Liver (tissue), 8 donors: ENCODE measurements at regions not wholly inside any gene's neighbourhood (a gene's known extent, or its start where the extent isn't known, plus 50 kb on each side); places are given as distances from the start of the nearest gene placed in this dataset.

Experiments used
- DNase-seq: peaks from one replicate; pipeline ENCODE4 v3.0.0-alpha.2; 2017; ENCODE audit warnings: low spot score
- H3K27ac ChIP-seq, 2 donors: one replicate each; pipeline ENCODE4 v1.7.0; 2013; ENCODE audit warnings: inconsistent platforms in 2 of 2, low read length in 2 of 2, control low read depth in 1 of 2, low read depth in 1 of 2, mild to moderate bottlenecking in 1 of 2
- H3K27me3 ChIP-seq, 4 donors: one replicate each; pipeline versions ENCODE4 v1.6.1 to v1.7.0; 2013; ENCODE audit warnings: low read length in 3 of 4, inconsistent platforms in 1 of 4, mild to moderate bottlenecking in 1 of 4, moderate library complexity in 1 of 4; ENCODE audit not compliant: control insufficient read depth in 4 of 4, insufficient read depth in 4 of 4
- H3K36me3 ChIP-seq, 4 donors: one replicate each; pipeline versions ENCODE4 v1.6.1 to v1.7.0; 2013; ENCODE audit warnings: low read length in 3 of 4, mild to moderate bottlenecking in 3 of 4, low read depth in 1 of 4, moderate library complexity in 1 of 4; ENCODE audit not compliant: control insufficient read depth in 4 of 4, insufficient read depth in 3 of 4
- H3K4me1 ChIP-seq, 4 donors: one replicate each; pipeline versions ENCODE4 v1.6.1 to v1.7.0; 2013; ENCODE audit warnings: low read length in 3 of 4, mild to moderate bottlenecking in 3 of 4, moderate library complexity in 1 of 4; ENCODE audit not compliant: control insufficient read depth in 4 of 4, insufficient read depth in 4 of 4
- H3K4me3 ChIP-seq, 3 donors: one replicate each; pipeline versions ENCODE4 v1.6.1 to v1.7.0; 2013; ENCODE audit warnings: low read length in 3 of 3, control low read depth in 1 of 3, low read depth in 1 of 3, mild to moderate bottlenecking in 1 of 3
- H3K9ac ChIP-seq, 2 donors: one replicate each; pipeline ENCODE4 v1.7.0; 2013; ENCODE audit warnings: low read length in 2 of 2, mild to moderate bottlenecking in 2 of 2, moderate library complexity in 2 of 2, control low read depth in 1 of 2, low read depth in 1 of 2
- H3K9me3 ChIP-seq, 4 donors: one replicate each; pipeline versions ENCODE4 v1.6.1 to v1.7.0; 2013; ENCODE audit warnings: low read length in 3 of 4; ENCODE audit not compliant: control insufficient read depth in 4 of 4
- EGR1 ChIP-seq, 2 donors: IDR thresholded peaks; 2 replicates each; pipeline ENCODE4 v1.6.1; 2016 to 2018; ENCODE audit warnings: antibody characterized with exemption in 2 of 2, low read depth in 2 of 2
- FOXA2 ChIP-seq: IDR thresholded peaks from 2 replicates; pipeline ENCODE4 v1.6.1; 2016; ENCODE audit warnings: antibody characterized with exemption
- GABPA ChIP-seq, 2 donors: IDR thresholded peaks in 1 of 2; conservative IDR thresholded peaks in 1 of 2; 2 replicates each; pipeline ENCODE4 v1.6.1; 2016; ENCODE audit warnings: antibody characterized with exemption in 2 of 2, mild to moderate bottlenecking in 1 of 2, moderate library complexity in 1 of 2
- HNF4A ChIP-seq, 2 donors: conservative IDR thresholded peaks; 2 replicates each; pipeline ENCODE4 v1.6.1; 2016; ENCODE audit warnings: antibody characterized with exemption in 2 of 2, mild to moderate bottlenecking in 2 of 2
- HNF4G ChIP-seq: IDR thresholded peaks from 2 replicates; pipeline ENCODE4 v1.6.1; 2016; ENCODE audit warnings: antibody characterized with exemption
- JUND ChIP-seq, 2 donors: IDR thresholded peaks; 2 replicates each; pipeline ENCODE4 v1.6.1; 2016; ENCODE audit warnings: antibody characterized with exemption in 2 of 2
- NR2F2 ChIP-seq: IDR thresholded peaks from 2 replicates; pipeline ENCODE4 v1.6.1; 2016; ENCODE audit warnings: antibody characterized with exemption
- RAD21 ChIP-seq, 2 donors: IDR thresholded peaks; 2 replicates each; pipeline ENCODE4 v1.6.1; 2016; ENCODE audit warnings: antibody characterized with exemption in 2 of 2, mild to moderate bottlenecking in 2 of 2
- SP1 ChIP-seq: IDR thresholded peaks from 2 replicates; pipeline ENCODE4 v1.6.1; 2018; ENCODE audit warnings: antibody characterized with exemption, mild to moderate bottlenecking
- TAF1 ChIP-seq: conservative IDR thresholded peaks from 2 replicates; pipeline ENCODE4 v1.6.1; 2016; ENCODE audit warnings: antibody characterized with exemption, mild to moderate bottlenecking
- YY1 ChIP-seq: IDR thresholded peaks from 2 replicates; pipeline ENCODE4 v1.6.1; 2016; ENCODE audit warnings: antibody characterized with exemption, mild to moderate bottlenecking
- WGBS: extraction: QIAGEN DNeasy Blood & Tissue Kit; methylation state at CpG from one replicate; pipeline ENCODE4 v1.1.7; 2013; 5-methylcytosine and 5-hydroxymethylcytosine counted together
- TF ChIP-seq, protein P1 (sequence below): IDR thresholded peaks from 2 replicates; pipeline ENCODE4 v1.6.1; 2016; ENCODE audit warnings: antibody characterized with exemption
- TF ChIP-seq, protein P2 (sequence below): IDR thresholded peaks from 2 replicates; pipeline ENCODE4 v1.6.1; 2016; ENCODE audit warnings: antibody characterized with exemption, mild to moderate bottlenecking
- TF ChIP-seq, protein P3 (sequence below): fragments of 150-350 bp; IDR thresholded peaks from 2 replicates; pipeline ENCODE4 v1.5.1; 2017; ENCODE audit warnings: improper control_type of control experiment, low read depth, low read length; ENCODE audit not compliant: missing input control
- TF ChIP-seq, protein P4 (sequence below): IDR thresholded peaks from 2 replicates; pipeline ENCODE4 v1.6.1; 2016; ENCODE audit warnings: antibody characterized with exemption
- donor health status: healthy.
- donor health status: healthy.
- donor health status: healthy.
- donor health status: healthy.
- donor health status: healthy.

DNA sequence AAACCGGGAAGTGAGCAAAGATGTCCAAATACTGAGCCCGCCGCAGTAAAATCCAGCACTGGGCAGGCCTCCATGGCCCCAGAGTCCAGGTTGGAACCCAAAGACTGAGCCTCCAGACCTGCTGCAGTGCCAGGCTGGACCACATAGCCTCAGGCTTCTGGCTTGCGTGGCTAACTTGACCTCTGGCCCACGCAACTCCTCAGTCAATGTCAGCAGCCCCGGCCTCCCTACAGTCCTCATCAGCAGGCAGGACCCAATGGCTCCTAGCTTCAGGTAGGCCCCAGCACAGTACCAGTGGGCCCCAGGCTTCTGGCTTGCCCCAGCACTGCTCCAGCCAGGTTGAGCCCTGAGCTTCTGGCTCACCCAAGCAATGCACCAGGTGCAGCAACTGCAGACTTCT lies 245.1 kb upstream of the AFDN start:
- H3K27ac ChIP-seq, result no peak overlapping the region
- TF ChIP-seq GABPA (IDR thresholded peaks at IDR 0.05 in 1 of 2, conservative IDR thresholded peaks at IDR 0.05 in 1 of 2), result no peak
- TF ChIP-seq, protein P1, sequence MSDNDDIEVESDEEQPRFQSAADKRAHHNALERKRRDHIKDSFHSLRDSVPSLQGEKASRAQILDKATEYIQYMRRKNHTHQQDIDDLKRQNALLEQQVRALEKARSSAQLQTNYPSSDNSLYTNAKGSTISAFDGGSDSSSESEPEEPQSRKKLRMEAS, result no peak
- no peak for TF ChIP-seq SP1
- TF ChIP-seq EGR1 (IDR thresholded peaks at IDR 0.05; ENCODE audit: low read depth in 2 of 2), result no peak
- TF ChIP-seq, protein P2, sequence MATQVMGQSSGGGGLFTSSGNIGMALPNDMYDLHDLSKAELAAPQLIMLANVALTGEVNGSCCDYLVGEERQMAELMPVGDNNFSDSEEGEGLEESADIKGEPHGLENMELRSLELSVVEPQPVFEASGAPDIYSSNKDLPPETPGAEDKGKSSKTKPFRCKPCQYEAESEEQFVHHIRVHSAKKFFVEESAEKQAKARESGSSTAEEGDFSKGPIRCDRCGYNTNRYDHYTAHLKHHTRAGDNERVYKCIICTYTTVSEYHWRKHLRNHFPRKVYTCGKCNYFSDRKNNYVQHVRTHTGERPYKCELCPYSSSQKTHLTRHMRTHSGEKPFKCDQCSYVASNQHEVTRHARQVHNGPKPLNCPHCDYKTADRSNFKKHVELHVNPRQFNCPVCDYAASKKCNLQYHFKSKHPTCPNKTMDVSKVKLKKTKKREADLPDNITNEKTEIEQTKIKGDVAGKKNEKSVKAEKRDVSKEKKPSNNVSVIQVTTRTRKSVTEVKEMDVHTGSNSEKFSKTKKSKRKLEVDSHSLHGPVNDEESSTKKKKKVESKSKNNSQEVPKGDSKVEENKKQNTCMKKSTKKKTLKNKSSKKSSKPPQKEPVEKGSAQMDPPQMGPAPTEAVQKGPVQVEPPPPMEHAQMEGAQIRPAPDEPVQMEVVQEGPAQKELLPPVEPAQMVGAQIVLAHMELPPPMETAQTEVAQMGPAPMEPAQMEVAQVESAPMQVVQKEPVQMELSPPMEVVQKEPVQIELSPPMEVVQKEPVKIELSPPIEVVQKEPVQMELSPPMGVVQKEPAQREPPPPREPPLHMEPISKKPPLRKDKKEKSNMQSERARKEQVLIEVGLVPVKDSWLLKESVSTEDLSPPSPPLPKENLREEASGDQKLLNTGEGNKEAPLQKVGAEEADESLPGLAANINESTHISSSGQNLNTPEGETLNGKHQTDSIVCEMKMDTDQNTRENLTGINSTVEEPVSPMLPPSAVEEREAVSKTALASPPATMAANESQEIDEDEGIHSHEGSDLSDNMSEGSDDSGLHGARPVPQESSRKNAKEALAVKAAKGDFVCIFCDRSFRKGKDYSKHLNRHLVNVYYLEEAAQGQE, result no peak
- TF ChIP-seq, protein P3, sequence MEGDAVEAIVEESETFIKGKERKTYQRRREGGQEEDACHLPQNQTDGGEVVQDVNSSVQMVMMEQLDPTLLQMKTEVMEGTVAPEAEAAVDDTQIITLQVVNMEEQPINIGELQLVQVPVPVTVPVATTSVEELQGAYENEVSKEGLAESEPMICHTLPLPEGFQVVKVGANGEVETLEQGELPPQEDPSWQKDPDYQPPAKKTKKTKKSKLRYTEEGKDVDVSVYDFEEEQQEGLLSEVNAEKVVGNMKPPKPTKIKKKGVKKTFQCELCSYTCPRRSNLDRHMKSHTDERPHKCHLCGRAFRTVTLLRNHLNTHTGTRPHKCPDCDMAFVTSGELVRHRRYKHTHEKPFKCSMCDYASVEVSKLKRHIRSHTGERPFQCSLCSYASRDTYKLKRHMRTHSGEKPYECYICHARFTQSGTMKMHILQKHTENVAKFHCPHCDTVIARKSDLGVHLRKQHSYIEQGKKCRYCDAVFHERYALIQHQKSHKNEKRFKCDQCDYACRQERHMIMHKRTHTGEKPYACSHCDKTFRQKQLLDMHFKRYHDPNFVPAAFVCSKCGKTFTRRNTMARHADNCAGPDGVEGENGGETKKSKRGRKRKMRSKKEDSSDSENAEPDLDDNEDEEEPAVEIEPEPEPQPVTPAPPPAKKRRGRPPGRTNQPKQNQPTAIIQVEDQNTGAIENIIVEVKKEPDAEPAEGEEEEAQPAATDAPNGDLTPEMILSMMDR, result no peak
- TF ChIP-seq, protein P4, sequence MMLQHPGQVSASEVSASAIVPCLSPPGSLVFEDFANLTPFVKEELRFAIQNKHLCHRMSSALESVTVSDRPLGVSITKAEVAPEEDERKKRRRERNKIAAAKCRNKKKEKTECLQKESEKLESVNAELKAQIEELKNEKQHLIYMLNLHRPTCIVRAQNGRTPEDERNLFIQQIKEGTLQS, result no peak
- no peak for TF ChIP-seq JUND (IDR thresholded peaks at IDR 0.05)
- TF ChIP-seq FOXA2, result no peak
- TF ChIP-seq NR2F2, result no peak
- no peak for TF ChIP-seq HNF4A (conservative IDR thresholded peaks at IDR 0.05)
- TF ChIP-seq YY1, result no peak
- TF ChIP-seq RAD21 (IDR thresholded peaks at IDR 0.05), result no peak
- H3K36me3 ChIP-seq, result no peaks in the 10 kb centered on the region
- no peak overlapping the region for H3K9ac ChIP-seq
- WGBS, result 95% methylated on average over 6 of the region's 6 CpGs
- H3K4me3 ChIP-seq, result no peak overlapping the region
- no peaks in the 10 kb centered on the region for H3K27me3 ChIP-seq
- no peaks in the 10 kb centered on the region for H3K4me1 ChIP-seq
- DNase-seq, result peak; percentile 12
- no peaks in the 10 kb centered on the region for H3K9me3 ChIP-seq

DNA sequence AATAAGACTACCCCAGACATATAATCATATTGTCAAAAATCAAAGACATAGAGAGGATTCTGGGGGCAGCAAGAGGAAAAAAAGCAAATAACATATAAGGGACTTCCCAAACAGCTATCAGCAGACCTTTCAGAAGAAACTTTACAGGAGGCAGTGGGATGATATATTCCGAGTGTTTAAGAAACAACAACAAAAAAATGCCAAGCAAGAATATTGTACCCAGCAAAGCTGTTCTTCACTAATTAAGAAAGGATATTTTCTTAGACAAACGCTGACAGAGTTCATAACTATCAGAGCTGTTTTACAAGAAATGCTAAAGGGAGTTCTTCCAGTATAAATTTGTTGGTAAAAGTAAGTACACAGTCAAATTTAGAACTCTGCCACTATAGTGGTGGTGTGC lies 243.3 kb upstream of the AFDN start:
- Histone ChIP-seq H3K27ac (no peak overlapping the region), H3K4me1 (no peaks in the 10 kb centered on the region), H3K9me3 (no peaks in the 10 kb centered on the region), H3K36me3 (no peaks in the 10 kb centered on the region), H3K4me3 (no peak overlapping the region), H3K9ac (no peak overlapping the region), H3K27me3 (no peaks in the 10 kb centered on the region)
- 93% methylated on average over 2 of the region's 2 CpGs for WGBS
- DNase-seq, result no peak
- no peak for TF ChIP-seq FOXA2
- TF ChIP-seq, protein P4, result no peak
- no peak for TF ChIP-seq TAF1
- TF ChIP-seq HNF4G, result no peak
- TF ChIP-seq HNF4A (conservative IDR thresholded peaks at IDR 0.05), result no peak
